DOHH2 (cell line): ENCODE measurements at regions not wholly inside any gene's neighbourhood (a gene's known extent, or its start where the extent isn't known, plus 50 kb on each side); places are given as distances from the start of the nearest gene placed in this dataset.

Experiments used
- EZH2phosphoT487 ChIP-seq: fragments of 200-600 bp; sonication (generic); IDR thresholded peaks from 2 replicates; pipeline ENCODE4 v1.6.1; 2017; ENCODE audit warnings: borderline replicate concordance, mild to moderate bottlenecking, antibody characterized with exemption, low read length, moderate library complexity, mixed read lengths
- TF ChIP-seq, protein P1 (sequence below): fragments of 200-600 bp; sonication (generic); IDR thresholded peaks from one replicate; pipeline ENCODE4 v1.5.1; 2014; ENCODE audit warnings: antibody characterized with exemption, mild to moderate bottlenecking, low read depth, low read length; ENCODE audit not compliant: poor library complexity, severe bottlenecking

DNA sequence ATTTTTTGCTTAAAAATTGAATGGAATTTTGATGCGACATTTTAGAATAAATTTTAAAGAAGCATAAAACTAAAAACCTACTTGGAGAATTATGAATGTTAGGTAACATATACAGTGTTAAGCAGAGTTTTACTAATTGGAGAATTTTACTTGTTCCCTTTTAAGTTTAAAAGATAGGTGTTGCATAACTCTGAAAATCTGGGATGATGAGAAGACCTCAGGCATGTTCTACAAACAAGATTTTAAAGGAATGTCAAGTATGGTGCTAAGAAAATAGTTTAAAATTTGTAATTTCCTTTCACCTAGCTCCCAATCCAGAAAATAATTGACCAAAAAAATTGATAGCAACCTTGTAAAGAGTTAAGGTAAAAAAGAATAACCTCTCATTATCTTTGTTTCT is 135.8 kb downstream of the RFC3 start:
- TF ChIP-seq, protein P1, sequence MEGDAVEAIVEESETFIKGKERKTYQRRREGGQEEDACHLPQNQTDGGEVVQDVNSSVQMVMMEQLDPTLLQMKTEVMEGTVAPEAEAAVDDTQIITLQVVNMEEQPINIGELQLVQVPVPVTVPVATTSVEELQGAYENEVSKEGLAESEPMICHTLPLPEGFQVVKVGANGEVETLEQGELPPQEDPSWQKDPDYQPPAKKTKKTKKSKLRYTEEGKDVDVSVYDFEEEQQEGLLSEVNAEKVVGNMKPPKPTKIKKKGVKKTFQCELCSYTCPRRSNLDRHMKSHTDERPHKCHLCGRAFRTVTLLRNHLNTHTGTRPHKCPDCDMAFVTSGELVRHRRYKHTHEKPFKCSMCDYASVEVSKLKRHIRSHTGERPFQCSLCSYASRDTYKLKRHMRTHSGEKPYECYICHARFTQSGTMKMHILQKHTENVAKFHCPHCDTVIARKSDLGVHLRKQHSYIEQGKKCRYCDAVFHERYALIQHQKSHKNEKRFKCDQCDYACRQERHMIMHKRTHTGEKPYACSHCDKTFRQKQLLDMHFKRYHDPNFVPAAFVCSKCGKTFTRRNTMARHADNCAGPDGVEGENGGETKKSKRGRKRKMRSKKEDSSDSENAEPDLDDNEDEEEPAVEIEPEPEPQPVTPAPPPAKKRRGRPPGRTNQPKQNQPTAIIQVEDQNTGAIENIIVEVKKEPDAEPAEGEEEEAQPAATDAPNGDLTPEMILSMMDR: no peak
- no peak for TF ChIP-seq EZH2phosphoT487
